Neural cell (in vitro differentiated cells): ENCODE measurements at regions not wholly inside any gene's neighbourhood (a gene's known extent, or its start where the extent isn't known, plus 50 kb on each side); places are given as distances from the start of the nearest gene placed in this dataset.

Source experiments
- CTCF ChIP-seq: fragments of 450-650 bp; IDR thresholded peaks from 2 replicates; pipeline ENCODE4 v1.5.1; 2014; ENCODE audit warnings: antibody characterized with exemption, mild to moderate bottlenecking, moderate library complexity; ENCODE audit not compliant: poor library complexity, severe bottlenecking
- EP300 ChIP-seq: fragments of 450-650 bp; conservative IDR thresholded peaks from 2 replicates; pipeline ENCODE4 v1.6.1; 2014; ENCODE audit warnings: antibody characterized with exemption, mild to moderate bottlenecking, moderate library complexity; ENCODE audit not compliant: poor library complexity, severe bottlenecking
- EZH2 ChIP-seq: fragments of 200-600, 300-800 bp; shearing (Covaris generic), sonication (generic); IDR thresholded peaks from 2 replicates; pipeline ENCODE4 v1.6.1; 2014; ENCODE audit warnings: antibody characterized with exemption, low read length, borderline replicate concordance, mild to moderate bottlenecking; ENCODE audit not compliant: insufficient read depth, poor library complexity, severe bottlenecking
- MXI1 ChIP-seq: fragments of 450-650 bp; conservative IDR thresholded peaks from 2 replicates; pipeline ENCODE4 v1.6.1; 2014; ENCODE audit warnings: antibody characterized with exemption, mild to moderate bottlenecking; ENCODE audit not compliant: poor library complexity, severe bottlenecking
- POLR2AphosphoS5 ChIP-seq: IDR thresholded peaks from 2 replicates; pipeline ENCODE4 v1.6.1; 2012
- RAD21 ChIP-seq: fragments of 450-650 bp; conservative IDR thresholded peaks from 2 replicates; pipeline ENCODE4 v1.6.1; 2014; ENCODE audit warnings: antibody characterized with exemption, mild to moderate bottlenecking, moderate library complexity
- REST ChIP-seq: IDR thresholded peaks from 2 replicates; pipeline ENCODE4 v1.6.1; 2012; ENCODE audit warnings: borderline replicate concordance
- TAF1 ChIP-seq: IDR thresholded peaks from 2 replicates; pipeline ENCODE4 v1.6.1; 2012; ENCODE audit warnings: low read depth

DNA sequence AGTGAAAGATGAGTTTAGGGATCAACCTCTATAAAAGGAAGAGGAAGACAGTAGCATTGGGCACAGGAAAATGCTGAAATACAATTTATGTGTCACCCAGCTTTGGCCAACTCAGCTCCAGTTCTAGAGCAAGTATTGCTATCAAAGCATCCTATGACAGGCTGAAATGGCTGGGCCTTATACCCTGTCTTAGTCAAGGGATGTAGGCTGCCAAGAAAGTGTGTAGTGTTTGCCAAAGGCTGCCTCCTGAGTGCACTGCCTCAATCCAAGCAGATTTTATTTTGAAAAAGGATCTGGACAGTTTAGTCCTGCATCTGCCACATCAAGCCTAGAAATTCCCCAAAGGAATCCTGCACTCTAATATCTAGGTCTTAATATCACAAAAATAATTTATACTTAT lies 359.9 kb upstream of the ZC3H15 start:
- TF ChIP-seq CTCF (no peak), EZH2 (no peak), REST (no peak), RAD21 (no peak), MXI1 (no peak), EP300 (no peak), POLR2AphosphoS5 (no peak), TAF1 (no peak)
